Lower leg skin (tissue), 4 donors: ENCODE measurements at regions not wholly inside any gene's neighbourhood (a gene's known extent, or its start where the extent isn't known, plus 50 kb on each side); places are given as distances from the start of the nearest gene placed in this dataset.

Experiments
- DNase-seq, 2 donors: peaks; one replicate each; pipeline ENCODE4 v3.0.0-alpha.2; 2019; ENCODE audit warnings: low spot score in 2 of 2
- H3K4me3 ChIP-seq: fragments of 200-600 bp; sonication (generic); 2 replicates; pipeline ENCODE4 v1.5.1; 2017; ENCODE audit warnings: mild to moderate bottlenecking, low read depth; ENCODE audit not compliant: poor library complexity, severe bottlenecking
- CTCF ChIP-seq, 3 donors: fragments of 450-650 bp; IDR thresholded peaks; one replicate each; pipeline ENCODE4 v1.5.1; 2016; ENCODE audit warnings: antibody characterized with exemption in 3 of 3, mild to moderate bottlenecking in 3 of 3, moderate library complexity in 2 of 3
- POLR2A ChIP-seq, 2 donors: fragments of 450-650 bp; IDR thresholded peaks; one replicate each; pipeline ENCODE4 v1.6.1; 2016 to 2017; ENCODE audit warnings: antibody characterized with exemption in 2 of 2, mild to moderate bottlenecking in 1 of 2, moderate library complexity in 1 of 2
- WGBS, 2 donors: methylation state at CpG; one replicate each; pipeline ENCODE4 v1.1.5; 2018; 5-methylcytosine and 5-hydroxymethylcytosine counted together
- intact Hi-C: fragments of 100-400 bp; cut with DNase I; formaldehyde crosslinking; loops from one replicate; pipeline ENCODE4 v1.15.0; 2023; ENCODE audit warnings: low total_unique reads

- DNase-seq: no peak
- no peak for TF ChIP-seq CTCF (IDR thresholded peaks at IDR 0.05)
- TF ChIP-seq POLR2A (IDR thresholded peaks at IDR 0.05): no peak
- H3K4me3 ChIP-seq: no peak overlapping the region
- intact Hi-C loops: no loop called here
- WGBS, 2 donors: 91 to 92% methylated on average over 2 of the region's 2 CpGs
Measured at GRCh38 chr9:118567861-118568260, 801.4 kb downstream of the BRINP1 start.

- intact Hi-C loops: no loop called here
- no peak for DNase-seq
- TF ChIP-seq CTCF (IDR thresholded peaks at IDR 0.05) (no peak), POLR2A (IDR thresholded peaks at IDR 0.05) (no peak)
- no peak overlapping the region for H3K4me3 ChIP-seq
- 40 to 49% methylated on average over 3 of the region's 3 CpGs for WGBS, 2 donors
Measured at GRCh38 chr9:118568704-118569103, 800.5 kb downstream of the BRINP1 start.

GRCh38 chr9:118569148-118569547 is 800.1 kb downstream of the BRINP1 start:
- DNase-seq: no peak
- intact Hi-C loops: no loop called here
- 92 to 93% methylated on average over 3 of the region's 3 CpGs for WGBS, 2 donors
- TF ChIP-seq CTCF (IDR thresholded peaks at IDR 0.05) (no peak), POLR2A (IDR thresholded peaks at IDR 0.05) (no peak)
- H3K4me3 ChIP-seq: no peak overlapping the region

GRCh38 chr9:118570066-118570465 is 799.2 kb downstream of the BRINP1 start:
- no peak for DNase-seq
- intact Hi-C loops: no loop called here
- no peak overlapping the region for H3K4me3 ChIP-seq
- TF ChIP-seq POLR2A (IDR thresholded peaks at IDR 0.05): no peak
- WGBS, 2 donors: 46 to 61% methylated on average over 3 of the region's 3 CpGs

- no peak overlapping the region for H3K4me3 ChIP-seq
- DNase-seq: no peak
- intact Hi-C loops: no loop called here
- TF ChIP-seq CTCF (IDR thresholded peaks at IDR 0.05) (no peak), POLR2A (IDR thresholded peaks at IDR 0.05) (no peak)
- WGBS, 2 donors: 45 to 72% methylated on average over 2 of the region's 2 CpGs
Measured at GRCh38 chr9:118575341-118576070, 793.7 kb downstream of the BRINP1 start.

GRCh38 chr9:118577121-118577520 is 792.1 kb downstream of the BRINP1 start:
- TF ChIP-seq CTCF (IDR thresholded peaks at IDR 0.05) (no peak), POLR2A (IDR thresholded peaks at IDR 0.05) (no peak)
- intact Hi-C loops: no loop called here
- no peak for DNase-seq
- no peak overlapping the region for H3K4me3 ChIP-seq
- whole genome bisulfite sequencing, 2 donors: 50 to 57% methylated on average over 1 of the region's 1 CpG
